OCI-LY7 (cell line): ENCODE measurements at regions not wholly inside any gene's neighbourhood (a gene's known extent, or its start where the extent isn't known, plus 50 kb on each side); places are given as distances from the start of the nearest gene placed in this dataset.
A peak's percentile ranks its signal among the peaks of the same experiment; 100 is the strongest.

Experiments
- EZH2phosphoT487 ChIP-seq: fragments of 200-600 bp; sonication (generic); IDR thresholded peaks from 2 replicates; pipeline ENCODE4 v1.6.1; 2018; ENCODE audit warnings: low read depth, borderline replicate concordance, mild to moderate bottlenecking, mixed run types, antibody characterized with exemption, low read length, moderate library complexity, mixed read lengths
- TF ChIP-seq, protein P1 (sequence below): fragments of 200-600 bp; sonication (generic); conservative IDR thresholded peaks from 2 replicates; pipeline ENCODE4 v1.5.1; 2014; ENCODE audit warnings: mild to moderate bottlenecking, antibody characterized with exemption, low read length, moderate library complexity, mixed read lengths

DNA sequence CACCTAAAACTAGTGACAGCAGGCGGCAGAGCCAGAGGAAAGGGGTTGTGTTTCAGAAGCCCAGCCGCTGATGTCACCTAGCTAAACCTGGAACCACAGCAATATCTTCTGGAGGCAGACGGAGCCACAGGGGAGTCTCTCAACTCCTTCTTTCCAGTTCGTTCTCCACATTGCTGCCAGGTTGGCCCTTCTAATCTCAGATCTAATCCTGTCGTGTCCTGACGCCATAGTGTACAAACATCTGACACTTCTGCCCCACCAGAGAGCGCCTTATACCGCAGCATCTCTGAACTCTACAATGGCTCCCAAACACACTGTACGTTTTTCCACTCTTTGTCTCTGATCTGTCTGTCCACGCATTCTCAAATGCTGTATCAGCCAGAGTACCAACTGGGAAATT is 240.0 kb downstream of the SMARCA2 start:
- TF ChIP-seq EZH2phosphoT487: no peak
- TF ChIP-seq, protein P1, sequence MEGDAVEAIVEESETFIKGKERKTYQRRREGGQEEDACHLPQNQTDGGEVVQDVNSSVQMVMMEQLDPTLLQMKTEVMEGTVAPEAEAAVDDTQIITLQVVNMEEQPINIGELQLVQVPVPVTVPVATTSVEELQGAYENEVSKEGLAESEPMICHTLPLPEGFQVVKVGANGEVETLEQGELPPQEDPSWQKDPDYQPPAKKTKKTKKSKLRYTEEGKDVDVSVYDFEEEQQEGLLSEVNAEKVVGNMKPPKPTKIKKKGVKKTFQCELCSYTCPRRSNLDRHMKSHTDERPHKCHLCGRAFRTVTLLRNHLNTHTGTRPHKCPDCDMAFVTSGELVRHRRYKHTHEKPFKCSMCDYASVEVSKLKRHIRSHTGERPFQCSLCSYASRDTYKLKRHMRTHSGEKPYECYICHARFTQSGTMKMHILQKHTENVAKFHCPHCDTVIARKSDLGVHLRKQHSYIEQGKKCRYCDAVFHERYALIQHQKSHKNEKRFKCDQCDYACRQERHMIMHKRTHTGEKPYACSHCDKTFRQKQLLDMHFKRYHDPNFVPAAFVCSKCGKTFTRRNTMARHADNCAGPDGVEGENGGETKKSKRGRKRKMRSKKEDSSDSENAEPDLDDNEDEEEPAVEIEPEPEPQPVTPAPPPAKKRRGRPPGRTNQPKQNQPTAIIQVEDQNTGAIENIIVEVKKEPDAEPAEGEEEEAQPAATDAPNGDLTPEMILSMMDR: peak; percentile 27; the same call in 1 of the 2 replicates
